ENCODE measurements at regions not wholly inside any gene's neighbourhood (a gene's known extent, or its start where the extent isn't known, plus 50 kb on each side); places are given as distances from the start of the nearest gene placed in this dataset.

- no peak for DNase-seq (ENCODE audit: extremely low read depth in 1 of 11, low read depth in 9 of 11, low spot score in 4 of 11)
Observed at GRCh38 chr2:150883613-150883895, 378.1 kb downstream of the RBM43 start.

DNA sequence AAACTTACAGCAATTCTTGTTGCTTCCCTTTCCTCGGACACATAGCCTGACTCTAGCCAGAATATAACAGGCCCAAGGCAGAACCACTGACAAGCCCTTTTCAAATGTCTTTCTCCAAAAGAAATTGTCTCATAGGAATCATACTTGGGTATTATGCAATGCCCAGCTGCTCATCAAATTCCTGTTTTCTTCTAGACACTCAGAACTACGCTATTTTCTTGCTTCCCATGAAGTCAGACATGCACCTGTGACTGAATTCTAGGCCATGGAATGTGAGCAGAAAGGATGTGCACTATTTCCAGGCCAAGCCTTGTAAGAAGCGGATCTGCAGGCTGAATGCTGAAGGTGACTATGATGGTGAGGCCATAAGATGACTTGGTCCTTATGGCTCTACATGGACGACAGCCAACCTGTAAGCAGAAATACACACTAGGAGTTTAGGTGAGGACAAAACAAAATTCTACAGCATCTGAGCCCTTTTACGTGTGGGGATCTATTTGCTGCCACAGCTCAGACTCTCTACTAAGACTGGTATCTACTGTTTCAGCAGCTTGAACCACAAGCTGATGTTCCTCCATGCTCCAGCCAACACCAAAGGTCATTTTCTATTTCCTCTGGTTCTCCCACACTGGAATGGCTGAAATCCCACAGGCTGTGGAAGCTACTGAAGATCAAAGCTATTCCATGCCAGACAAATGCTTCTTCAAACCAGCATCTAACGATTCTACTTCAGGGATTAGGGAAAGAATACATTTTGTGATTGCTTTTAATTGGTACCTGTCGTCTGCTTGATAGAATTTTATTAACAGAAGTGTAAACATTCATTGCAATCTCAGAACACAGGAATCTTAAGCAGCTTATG, 378.7 kb downstream of the RBM43 start:
- no peak for DNase-seq (ENCODE audit: extremely low read depth in 1 of 11, low read depth in 9 of 11, low spot score in 4 of 11)

- no peak for DNase-seq (ENCODE audit: extremely low read depth in 1 of 11, low read depth in 9 of 11, low spot score in 4 of 11)
Observed at GRCh38 chr2:150880986-150881385, 380.7 kb downstream of the RBM43 start.

DNA sequence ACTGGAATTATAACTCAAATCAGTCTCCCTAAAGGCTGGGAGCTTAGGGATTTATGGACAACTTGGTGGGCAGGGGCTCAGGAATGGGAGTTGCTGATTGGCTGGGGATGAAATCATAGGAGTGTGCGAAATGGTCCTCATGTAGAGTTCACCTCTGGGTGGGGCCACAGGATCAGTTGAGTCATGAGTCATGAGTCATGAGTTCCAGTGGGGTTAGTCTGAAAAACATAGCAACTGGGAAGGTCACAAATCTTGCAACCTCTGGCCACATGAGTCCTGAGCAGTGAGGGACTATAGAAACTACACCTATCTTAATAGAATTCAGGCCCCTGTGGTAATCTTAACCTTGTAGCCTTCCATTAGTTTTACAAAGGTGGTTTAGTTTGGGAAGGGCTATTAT, 383.3 kb downstream of the RBM43 start:
- no peak for DNase-seq (ENCODE audit: extremely low read depth in 1 of 11, low read depth in 9 of 11, low spot score in 4 of 11)

GRCh38 chr2:150876251-150876950, 385.3 kb downstream of the RBM43 start:
- DNase-seq (ENCODE audit: extremely low read depth in 1 of 11, low read depth in 9 of 11, low spot score in 4 of 11) = peak in 5 of 11 donors; percentile 10 to 31 (median 22)

GRCh38 chr2:150873396-150873772, 385.9 kb upstream of the RND3 start:
- peak in 2 of 11 donors; percentile 4 to 35 for DNase-seq (ENCODE audit: extremely low read depth in 1 of 11, low read depth in 9 of 11, low spot score in 4 of 11)

GRCh38 chr2:150872756-150873395, 385.4 kb upstream of the RND3 start:
- DNase-seq (ENCODE audit: extremely low read depth in 1 of 11, low read depth in 9 of 11, low spot score in 4 of 11) = peak in 4 of 11 donors; percentile 10 to 32 (median 16)

DNA sequence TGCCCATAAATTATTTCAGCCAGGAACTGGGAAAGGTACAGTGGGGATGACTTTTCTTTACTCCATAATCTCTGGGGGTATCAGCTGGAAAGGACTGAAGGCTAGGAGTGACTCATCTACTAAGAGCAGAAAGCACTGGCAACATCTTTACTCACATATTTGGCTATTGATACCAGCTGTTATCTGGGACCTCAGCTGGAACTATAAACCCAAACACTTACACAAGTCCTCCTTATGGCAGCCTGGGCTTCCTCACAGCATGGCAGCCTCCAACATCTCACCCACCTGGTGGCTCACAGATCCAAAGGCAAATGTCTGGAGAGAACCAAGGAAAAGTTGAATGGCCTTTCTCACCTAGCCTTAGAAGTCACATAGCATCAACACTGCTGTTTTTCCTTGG, 379.0 kb upstream of the RND3 start:
- no peak for DNase-seq (ENCODE audit: extremely low read depth in 1 of 11, low read depth in 9 of 11, low spot score in 4 of 11)

DNA sequence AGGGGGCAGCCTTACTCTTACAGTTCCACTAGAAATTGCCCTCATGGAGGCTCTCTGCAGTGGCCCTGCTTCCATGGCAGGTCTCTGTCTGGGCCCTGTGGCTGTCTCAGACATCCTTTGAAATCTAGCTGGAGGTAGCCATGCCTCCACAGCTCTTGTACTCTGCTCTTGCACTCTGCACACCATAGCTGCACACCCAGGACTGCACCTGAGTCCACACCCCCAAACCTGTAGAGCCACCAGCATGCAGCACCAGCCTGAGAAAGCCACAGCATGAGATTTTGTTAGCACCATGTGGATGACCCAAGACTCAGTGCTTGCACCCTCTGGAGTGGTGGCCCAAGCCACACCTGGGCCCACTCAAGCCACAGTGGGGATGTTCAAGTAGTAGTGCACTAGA, 376.2 kb upstream of the RND3 start:
- DNase-seq (ENCODE audit: extremely low read depth in 1 of 11, low read depth in 9 of 11, low spot score in 4 of 11) = no peak

- no peak for DNase-seq (ENCODE audit: extremely low read depth in 1 of 11, low read depth in 9 of 11, low spot score in 4 of 11)
Observed at GRCh38 chr2:150860301-150860700, 372.8 kb upstream of the RND3 start.

DNA sequence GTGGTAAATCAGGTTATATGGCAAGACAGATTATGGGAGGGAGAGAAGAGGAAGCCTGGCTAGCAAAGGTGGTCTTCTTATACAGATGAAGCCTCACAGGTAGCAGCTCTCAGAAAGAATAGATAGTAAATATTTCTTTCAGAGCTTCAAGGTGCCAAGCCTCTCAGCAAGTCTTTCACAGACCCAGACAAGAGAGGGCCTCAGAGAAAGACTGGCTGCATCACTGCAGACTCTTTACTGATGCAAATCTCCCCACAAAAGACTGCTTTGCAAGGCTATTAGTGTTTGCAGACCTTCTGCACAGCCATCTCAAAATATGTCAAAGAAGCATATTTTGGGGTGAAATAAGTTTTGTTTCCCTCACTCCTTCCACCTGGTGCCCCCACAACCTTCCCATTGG, 372.4 kb upstream of the RND3 start:
- DNase-seq (ENCODE audit: extremely low read depth in 1 of 11, low read depth in 9 of 11, low spot score in 4 of 11) = no peak

DNA sequence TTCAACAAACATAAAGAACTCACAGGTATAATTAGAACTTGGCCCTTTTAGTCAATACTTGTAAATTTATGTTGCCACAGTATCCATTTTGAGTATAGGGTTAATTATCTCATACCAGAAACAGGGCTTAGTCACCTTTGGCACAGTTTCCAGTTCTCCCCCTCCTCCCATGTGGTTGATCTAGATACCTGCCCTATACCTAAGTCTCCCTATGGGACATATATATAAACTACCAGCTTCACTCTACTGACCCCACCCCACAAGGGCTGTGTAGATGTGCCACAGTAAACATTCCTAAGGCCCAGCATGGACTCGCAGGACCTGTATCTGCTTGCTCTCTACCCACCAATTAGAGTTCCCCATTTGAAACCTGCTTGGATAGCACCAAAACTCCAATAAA, 371.7 kb upstream of the RND3 start:
- DNase-seq (ENCODE audit: extremely low read depth in 1 of 11, low read depth in 9 of 11, low spot score in 4 of 11) = no peak

- no peak for DNase-seq (ENCODE audit: extremely low read depth in 1 of 11, low read depth in 9 of 11, low spot score in 4 of 11)
Observed at GRCh38 chr2:150858382-150858781, 370.9 kb upstream of the RND3 start.

DNA sequence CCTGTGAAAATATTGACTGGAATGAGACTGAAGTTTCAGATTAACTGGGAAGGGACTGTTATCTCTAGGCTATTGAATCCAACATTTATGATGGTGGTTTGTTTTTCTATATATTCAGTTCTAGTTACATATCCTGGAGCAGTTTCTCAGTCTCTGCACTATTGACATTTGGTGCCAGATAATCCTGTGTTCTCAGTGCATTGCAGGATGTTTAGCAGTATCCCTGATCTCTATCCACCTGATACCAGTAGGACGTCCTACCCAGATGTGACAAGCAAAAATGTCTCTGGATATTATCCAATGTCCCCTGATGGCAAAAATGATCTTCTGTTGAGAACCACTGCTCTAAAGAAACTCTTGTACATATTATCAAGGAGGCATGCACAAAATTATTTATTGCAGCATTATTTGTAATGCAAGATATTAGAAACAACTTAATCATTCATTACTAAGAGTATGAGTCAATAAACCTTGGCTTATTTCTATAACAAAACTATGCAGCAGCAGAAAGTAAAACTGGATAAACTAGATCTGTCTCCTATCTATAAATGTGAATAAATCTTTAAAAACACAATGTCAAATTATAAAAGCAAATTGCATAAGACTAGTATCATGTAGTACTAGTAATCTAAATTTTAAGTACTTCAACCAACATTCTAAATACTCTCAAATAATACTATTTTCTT, 369.3 kb upstream of the RND3 start:
- no peak for DNase-seq (ENCODE audit: extremely low read depth in 1 of 11, low read depth in 9 of 11, low spot score in 4 of 11)

DNA sequence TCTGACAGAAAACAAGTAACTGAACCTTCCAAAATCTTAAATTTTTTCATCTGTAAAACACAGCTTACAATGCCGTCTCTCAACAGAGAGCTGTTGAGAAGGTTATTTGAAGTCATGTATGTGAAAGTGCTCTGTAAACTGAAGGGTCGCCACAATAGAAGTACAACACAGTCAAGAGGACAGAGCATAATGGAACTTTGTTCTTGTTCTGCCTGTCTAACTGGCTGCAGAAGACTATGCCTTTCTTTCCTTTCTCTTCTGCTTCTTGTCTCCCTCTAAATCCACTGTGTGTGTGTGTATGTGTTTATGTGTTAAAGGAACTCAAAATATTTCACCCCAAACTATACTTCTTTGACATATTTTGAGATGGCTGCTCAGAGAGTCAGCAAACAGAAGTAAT, 365.8 kb upstream of the RND3 start:
- DNase-seq (ENCODE audit: extremely low read depth in 1 of 11, low read depth in 9 of 11, low spot score in 4 of 11) = no peak

GRCh38 chr2:150850641-150851040, 363.2 kb upstream of the RND3 start:
- no peak for DNase-seq (ENCODE audit: extremely low read depth in 1 of 11, low read depth in 9 of 11, low spot score in 4 of 11)

DNA sequence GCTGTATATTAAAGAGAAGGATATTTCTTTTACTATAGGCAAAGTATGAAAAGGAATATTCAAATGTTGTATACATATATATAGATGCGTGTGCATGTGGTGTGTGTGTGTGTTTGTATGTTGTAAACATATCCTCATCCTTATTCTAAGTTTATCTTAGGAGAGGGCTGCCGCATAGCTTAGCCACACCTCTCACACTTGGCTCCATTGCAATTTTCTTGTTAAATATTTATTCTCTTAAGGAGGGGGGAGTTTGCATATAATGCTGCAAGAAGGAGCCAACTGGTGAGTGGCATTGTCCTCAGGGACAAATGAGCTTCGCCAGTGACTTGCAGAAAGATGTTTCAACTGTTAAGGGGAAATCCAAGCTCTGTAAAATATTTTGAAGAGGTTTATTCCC, 360.1 kb upstream of the RND3 start:
- DNase-seq (ENCODE audit: extremely low read depth in 1 of 11, low read depth in 9 of 11, low spot score in 4 of 11) = no peak

- no peak for DNase-seq (ENCODE audit: extremely low read depth in 1 of 11, low read depth in 9 of 11, low spot score in 4 of 11)
Observed at GRCh38 chr2:150846691-150847090, 359.2 kb upstream of the RND3 start.

DNA sequence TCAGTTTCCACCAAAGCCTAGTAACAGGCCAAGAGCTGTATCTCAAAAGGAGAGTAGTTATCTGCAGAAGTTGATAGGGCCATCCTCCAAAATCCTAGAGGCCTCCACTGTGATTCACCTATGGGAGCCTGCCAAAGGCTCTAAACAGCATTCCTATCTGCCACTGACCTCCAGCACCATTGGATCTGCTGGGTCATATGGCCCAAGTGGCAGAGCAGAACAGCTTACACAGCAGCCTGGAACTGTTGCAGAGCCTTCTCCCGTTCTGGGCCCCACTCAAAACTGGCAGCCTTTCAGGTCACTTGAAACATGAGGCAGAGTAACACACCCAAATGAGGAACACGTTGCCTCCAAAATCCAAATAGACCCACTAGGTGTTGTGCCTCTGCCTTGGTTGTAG, 345.2 kb upstream of the RND3 start:
- no peak for DNase-seq (ENCODE audit: extremely low read depth in 1 of 11, low read depth in 9 of 11, low spot score in 4 of 11)

DNA sequence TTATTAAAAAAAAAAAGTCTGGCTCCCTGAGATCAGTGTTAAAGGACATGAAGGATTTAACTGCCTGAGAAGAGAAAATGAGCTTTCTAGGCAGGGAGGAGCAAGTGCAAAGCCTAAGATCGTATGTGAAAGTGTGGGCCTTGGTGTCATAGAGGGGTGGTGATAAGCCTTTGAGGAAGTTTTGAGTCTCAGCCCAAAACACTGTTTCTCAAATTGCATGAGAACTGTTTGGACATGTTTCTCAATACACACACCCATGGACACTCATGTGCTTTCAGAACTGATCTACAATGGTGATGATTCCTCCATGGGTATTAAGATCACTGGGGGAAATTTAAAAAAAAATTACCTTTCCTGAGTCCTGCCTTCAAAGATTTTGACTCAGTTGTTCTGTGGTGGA, 336.7 kb upstream of the RND3 start:
- DNase-seq (ENCODE audit: extremely low read depth in 1 of 11, low read depth in 9 of 11, low spot score in 4 of 11) = no peak

Measured in renal cortex interstitium (tissue), 11 donors.